Stimulated activated CD8-positive, alpha-beta memory T cell treated with anti-CD3 and anti-CD28 coated beads, Interleukin-12 subunit alpha, Interleukin-12 subunit beta, amount 100 ng/mL, for 24 hours (primary cell): ENCODE measurements at regions not wholly inside any gene's neighbourhood (a gene's known extent, or its start where the extent isn't known, plus 50 kb on each side); places are given as distances from the start of the nearest gene placed in this dataset.

ENCODE experiments used
- DNase-seq: peaks from one replicate; pipeline ENCODE4 v3.0.0-alpha.2; 2020; ENCODE audit errors: extremely low read depth

GRCh38 chr10:31754803-31755624 is 173.6 kb downstream of the ARHGAP12 start:
- no peak for DNase-seq

GRCh38 chr10:31753681-31754080 is 174.9 kb downstream of the ARHGAP12 start:
- no peak for DNase-seq

- DNase-seq: no peak
These were observed 176.5 kb downstream of the ARHGAP12 start for GRCh38 chr10:31752170-31752569.

GRCh38 chr10:31751738-31752080 is 176.9 kb downstream of the ARHGAP12 start:
- DNase-seq: no peak

GRCh38 chr10:31751051-31751737 is 177.4 kb downstream of the ARHGAP12 start:
- DNase-seq: no peak

GRCh38 chr10:31749981-31750840 is 178.4 kb downstream of the ARHGAP12 start:
- no peak for DNase-seq

- DNase-seq: no peak
These were observed 179.3 kb downstream of the ARHGAP12 start for GRCh38 chr10:31749301-31749700.

GRCh38 chr10:31745612-31746376 is 182.8 kb downstream of the ARHGAP12 start:
- DNase-seq: no peak

- no peak for DNase-seq
These were observed 184.6 kb downstream of the ARHGAP12 start for GRCh38 chr10:31744025-31744424.

GRCh38 chr10:31742255-31742654 is 186.4 kb downstream of the ARHGAP12 start:
- DNase-seq: no peak

- DNase-seq: no peak
These were observed 187.2 kb downstream of the ARHGAP12 start for GRCh38 chr10:31741473-31741872.

GRCh38 chr10:31739711-31740110 is 188.9 kb downstream of the ARHGAP12 start:
- DNase-seq: no peak

- no peak for DNase-seq
These were observed 189.5 kb downstream of the ARHGAP12 start for GRCh38 chr10:31739146-31739545.

- no peak for DNase-seq
These were observed 196.9 kb downstream of the ARHGAP12 start for GRCh38 chr10:31731711-31732110.

GRCh38 chr10:31730776-31731175 is 197.9 kb downstream of the ARHGAP12 start:
- DNase-seq: no peak

- no peak for DNase-seq
These were observed 199.9 kb downstream of the ARHGAP12 start for GRCh38 chr10:31728698-31729224.

GRCh38 chr10:31725436-31725835 is 203.2 kb downstream of the ARHGAP12 start:
- DNase-seq: no peak

GRCh38 chr10:31724296-31724695 is 204.3 kb downstream of the ARHGAP12 start:
- no peak for DNase-seq

GRCh38 chr10:31723106-31723750 is 205.4 kb downstream of the ARHGAP12 start:
- no peak for DNase-seq

- DNase-seq: no peak
These were observed 207.5 kb downstream of the ARHGAP12 start for GRCh38 chr10:31721096-31721495.

GRCh38 chr10:31720546-31720945 is 208.1 kb downstream of the ARHGAP12 start:
- DNase-seq: no peak
